ENCODE measurements at regions not wholly inside any gene's neighbourhood (a gene's known extent, or its start where the extent isn't known, plus 50 kb on each side); places are given as distances from the start of the nearest gene placed in this dataset.

DNA sequence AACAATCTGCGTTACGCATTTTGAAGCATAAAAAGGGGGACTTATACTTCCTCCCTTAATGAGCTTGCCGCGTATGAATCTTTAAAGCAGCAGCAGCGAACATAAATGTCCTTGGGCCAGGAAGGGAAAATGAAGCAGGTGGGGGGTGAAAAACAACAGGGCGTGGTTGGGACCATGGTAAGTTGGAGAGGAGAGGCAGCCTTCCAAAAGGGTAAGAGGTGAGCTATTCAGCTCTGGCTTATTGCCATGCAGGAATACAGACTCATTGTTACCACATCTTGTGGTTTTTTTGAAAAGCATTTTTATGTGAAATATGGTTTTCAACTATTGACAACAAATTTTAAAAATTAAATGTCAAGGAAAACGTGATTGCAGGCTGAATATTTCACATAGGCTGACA is 710.7 kb upstream of the FAM241A start:
- TF ChIP-seq, protein P1, sequence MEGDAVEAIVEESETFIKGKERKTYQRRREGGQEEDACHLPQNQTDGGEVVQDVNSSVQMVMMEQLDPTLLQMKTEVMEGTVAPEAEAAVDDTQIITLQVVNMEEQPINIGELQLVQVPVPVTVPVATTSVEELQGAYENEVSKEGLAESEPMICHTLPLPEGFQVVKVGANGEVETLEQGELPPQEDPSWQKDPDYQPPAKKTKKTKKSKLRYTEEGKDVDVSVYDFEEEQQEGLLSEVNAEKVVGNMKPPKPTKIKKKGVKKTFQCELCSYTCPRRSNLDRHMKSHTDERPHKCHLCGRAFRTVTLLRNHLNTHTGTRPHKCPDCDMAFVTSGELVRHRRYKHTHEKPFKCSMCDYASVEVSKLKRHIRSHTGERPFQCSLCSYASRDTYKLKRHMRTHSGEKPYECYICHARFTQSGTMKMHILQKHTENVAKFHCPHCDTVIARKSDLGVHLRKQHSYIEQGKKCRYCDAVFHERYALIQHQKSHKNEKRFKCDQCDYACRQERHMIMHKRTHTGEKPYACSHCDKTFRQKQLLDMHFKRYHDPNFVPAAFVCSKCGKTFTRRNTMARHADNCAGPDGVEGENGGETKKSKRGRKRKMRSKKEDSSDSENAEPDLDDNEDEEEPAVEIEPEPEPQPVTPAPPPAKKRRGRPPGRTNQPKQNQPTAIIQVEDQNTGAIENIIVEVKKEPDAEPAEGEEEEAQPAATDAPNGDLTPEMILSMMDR (IDR thresholded peaks at IDR 0.05; ENCODE audit: insufficient read depth, low read length, poor library complexity, severe bottlenecking) = no peak
- no peak for TF ChIP-seq EZH2phosphoT487 (conservative IDR thresholded peaks at IDR 0.05; ENCODE audit: low read length)
